A673 (cell line): ENCODE measurements at regions not wholly inside any gene's neighbourhood (a gene's known extent, or its start where the extent isn't known, plus 50 kb on each side); places are given as distances from the start of the nearest gene placed in this dataset.

Source experiments
- CTCF ChIP-seq: fragments of 300-800, 200-600 bp; sonication (generic); conservative IDR thresholded peaks from 2 replicates; pipeline ENCODE4 v1.5.1; 2017; ENCODE audit warnings: low read depth, mild to moderate bottlenecking, antibody characterized with exemption, low read length, moderate library complexity, mixed read lengths
- EZH2 ChIP-seq: fragments of 200-600 bp; sonication (generic); IDR thresholded peaks from 2 replicates; pipeline ENCODE4 v1.6.1; 2017; ENCODE audit warnings: borderline replicate concordance, low read depth, mild to moderate bottlenecking, mixed read lengths, antibody characterized with exemption, low read length; ENCODE audit not compliant: poor library complexity, severe bottlenecking

GRCh38 chr2:609449-609848 is 67.8 kb downstream of the TMEM18 start:
- TF ChIP-seq CTCF (no peak), EZH2 (no peak)
